Suprapubic skin (tissue), 4 donors: ENCODE measurements at regions not wholly inside any gene's neighbourhood (a gene's known extent, or its start where the extent isn't known, plus 50 kb on each side); places are given as distances from the start of the nearest gene placed in this dataset.

Experiments used
- DNase-seq, 2 donors: peaks; one replicate each; pipeline ENCODE4 v3.0.0-alpha.2; 2019; ENCODE audit warnings: low spot score in 2 of 2
- H3K27ac ChIP-seq: fragments of 200-600 bp; sonication (generic); one replicate; pipeline ENCODE4 v1.5.1; 2019
- H3K27me3 ChIP-seq: fragments of 200-600 bp; sonication (generic); one replicate; pipeline ENCODE4 v1.5.1; 2019
- H3K36me3 ChIP-seq: fragments of 200-600 bp; sonication (generic); one replicate; pipeline ENCODE4 v1.5.1; 2019
- H3K4me1 ChIP-seq: fragments of 200-600 bp; sonication (generic); one replicate; pipeline ENCODE4 v1.5.1; 2019
- H3K4me3 ChIP-seq: fragments of 200-600 bp; sonication (generic); one replicate; pipeline ENCODE4 v1.5.1; 2019; ENCODE audit warnings: mild to moderate bottlenecking
- H3K9me3 ChIP-seq: fragments of 200-600 bp; sonication (generic); one replicate; pipeline ENCODE4 v1.5.1; 2019
- CTCF ChIP-seq, 2 donors: fragments of 200-600 bp in 1 of 2; fragments of 450-650 bp in 1 of 2; sonication (generic) in 1 of 2; IDR thresholded peaks; one replicate each; pipeline ENCODE4 v1.5.1; 2016 to 2019; ENCODE audit warnings: antibody characterized with exemption in 2 of 2, mild to moderate bottlenecking in 1 of 2, moderate library complexity in 1 of 2
- EP300 ChIP-seq: sonication (generic); formaldehyde crosslinking; IDR thresholded peaks from one replicate; pipeline ENCODE4 v1.6.1; 2017; ENCODE audit warnings: antibody characterized with exemption
- POLR2A ChIP-seq, 2 donors: fragments of 450-650 bp; IDR thresholded peaks; one replicate each; pipeline ENCODE4 v1.6.1; 2017; ENCODE audit warnings: antibody characterized with exemption in 2 of 2, mild to moderate bottlenecking in 2 of 2, moderate library complexity in 2 of 2
- POLR2AphosphoS5 ChIP-seq, 3 donors: sonication (generic); formaldehyde crosslinking; IDR thresholded peaks; one replicate each; pipeline ENCODE4 v1.6.1; 2017; ENCODE audit warnings: antibody characterized with exemption in 3 of 3
- WGBS: methylation state at CpG from one replicate; pipeline ENCODE4 v1.1.5; 2018; 5-methylcytosine and 5-hydroxymethylcytosine counted together

- peaks cover 5% of the 10 kb centered on the region for H3K9me3 ChIP-seq
- no peak for DNase-seq
- 13% methylated on average over 2 of the region's 2 CpGs for WGBS
- no peaks in the 10 kb centered on the region for H3K4me1 ChIP-seq
- H3K27ac ChIP-seq: no peak overlapping the region
- H3K4me3 ChIP-seq: no peak overlapping the region
- H3K36me3 ChIP-seq: no peaks in the 10 kb centered on the region
- TF ChIP-seq POLR2A (IDR thresholded peaks at IDR 0.05) (no peak), POLR2AphosphoS5 (IDR thresholded peaks at IDR 0.05) (no peak), CTCF (IDR thresholded peaks at IDR 0.05) (no peak), EP300 (no peak)
- H3K27me3 ChIP-seq: no peaks in the 10 kb centered on the region
Observed at GRCh38 chr3:104846270-104846669, 520.4 kb upstream of the ALCAM start.

- TF ChIP-seq POLR2A (IDR thresholded peaks at IDR 0.05): no peak
- TF ChIP-seq CTCF (IDR thresholded peaks at IDR 0.05): no peak
- H3K4me3 ChIP-seq: no peak overlapping the region
- no peaks in the 10 kb centered on the region for H3K27me3 ChIP-seq
- 89% methylated on average over 2 of the region's 2 CpGs for WGBS
- no peak overlapping the region for H3K27ac ChIP-seq
- H3K36me3 ChIP-seq: no peaks in the 10 kb centered on the region
- H3K4me1 ChIP-seq: no peaks in the 10 kb centered on the region
- H3K9me3 ChIP-seq: peaks cover 5% of the 10 kb centered on the region
- DNase-seq: no peak
Observed at GRCh38 chr3:104849070-104849469, 517.6 kb upstream of the ALCAM start.

- no peaks in the 10 kb centered on the region for H3K9me3 ChIP-seq
- no peak overlapping the region for H3K27ac ChIP-seq
- no peak for DNase-seq
- no peak overlapping the region for H3K4me3 ChIP-seq
- no peaks in the 10 kb centered on the region for H3K4me1 ChIP-seq
- no peaks in the 10 kb centered on the region for H3K27me3 ChIP-seq
- 74% methylated on average over 2 of the region's 2 CpGs for WGBS
- no peaks in the 10 kb centered on the region for H3K36me3 ChIP-seq
- no peak for TF ChIP-seq POLR2AphosphoS5 (IDR thresholded peaks at IDR 0.05)
- TF ChIP-seq EP300: no peak
- TF ChIP-seq CTCF (IDR thresholded peaks at IDR 0.05): no peak
- no peak for TF ChIP-seq POLR2A (IDR thresholded peaks at IDR 0.05)
Observed at GRCh38 chr3:104854468-104854867, 512.2 kb upstream of the ALCAM start.

GRCh38 chr3:104855702-104856101, 511.0 kb upstream of the ALCAM start:
- TF ChIP-seq CTCF (IDR thresholded peaks at IDR 0.05): no peak
- TF ChIP-seq POLR2A (IDR thresholded peaks at IDR 0.05): no peak
- no peak for TF ChIP-seq EP300
- TF ChIP-seq POLR2AphosphoS5 (IDR thresholded peaks at IDR 0.05): no peak
- H3K36me3 ChIP-seq: no peaks in the 10 kb centered on the region
- H3K4me3 ChIP-seq: no peak overlapping the region
- no peaks in the 10 kb centered on the region for H3K27me3 ChIP-seq
- 52% methylated on average over 2 of the region's 2 CpGs for WGBS
- no peak overlapping the region for H3K27ac ChIP-seq
- H3K9me3 ChIP-seq: no peaks in the 10 kb centered on the region
- H3K4me1 ChIP-seq: no peaks in the 10 kb centered on the region
- DNase-seq: no peak

- DNase-seq: no peak
- WGBS: 39% methylated on average over 2 of the region's 2 CpGs
- no peaks in the 10 kb centered on the region for H3K27me3 ChIP-seq
- H3K36me3 ChIP-seq: no peaks in the 10 kb centered on the region
- TF ChIP-seq POLR2A (IDR thresholded peaks at IDR 0.05) (no peak), EP300 (no peak), POLR2AphosphoS5 (IDR thresholded peaks at IDR 0.05) (no peak), CTCF (IDR thresholded peaks at IDR 0.05) (no peak)
- H3K4me1 ChIP-seq: no peaks in the 10 kb centered on the region
- no peak overlapping the region for H3K4me3 ChIP-seq
- H3K27ac ChIP-seq: no peak overlapping the region
- H3K9me3 ChIP-seq: no peaks in the 10 kb centered on the region
Observed at GRCh38 chr3:104856741-104857140, 510.0 kb upstream of the ALCAM start.
